ENCODE measurements at regions not wholly inside any gene's neighbourhood (a gene's known extent, or its start where the extent isn't known, plus 50 kb on each side); places are given as distances from the start of the nearest gene placed in this dataset.
"Not testable (repeated sequence)": the region's sequence is repeated elsewhere in the genome, so short reads cannot be mapped to it uniquely, and the experiment has no call there.

DNA sequence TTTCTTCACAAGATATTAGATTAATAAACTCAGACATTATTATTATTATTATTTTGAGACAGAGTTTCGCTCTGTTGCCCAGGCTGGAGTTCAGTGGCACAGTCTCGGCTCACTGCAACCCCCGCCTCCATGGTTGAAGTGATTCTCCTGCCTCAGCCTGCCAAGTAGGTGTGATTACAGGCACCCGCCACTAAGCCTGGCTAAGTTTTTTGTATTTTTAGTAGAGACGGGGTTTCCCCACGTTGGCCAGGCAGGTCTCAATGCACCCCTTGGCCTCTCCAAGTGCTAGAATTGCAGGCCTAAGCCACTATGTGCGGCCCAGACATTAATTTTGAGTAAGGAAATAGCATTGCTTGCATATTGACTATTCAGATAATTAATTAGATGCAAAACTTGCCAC is 554.9 kb upstream of the LRFN5 start:
- DNase-seq: no peak

- DNase-seq: no peak
Observed at GRCh38 chr14:41047763-41048162, 558.9 kb upstream of the LRFN5 start.

DNA sequence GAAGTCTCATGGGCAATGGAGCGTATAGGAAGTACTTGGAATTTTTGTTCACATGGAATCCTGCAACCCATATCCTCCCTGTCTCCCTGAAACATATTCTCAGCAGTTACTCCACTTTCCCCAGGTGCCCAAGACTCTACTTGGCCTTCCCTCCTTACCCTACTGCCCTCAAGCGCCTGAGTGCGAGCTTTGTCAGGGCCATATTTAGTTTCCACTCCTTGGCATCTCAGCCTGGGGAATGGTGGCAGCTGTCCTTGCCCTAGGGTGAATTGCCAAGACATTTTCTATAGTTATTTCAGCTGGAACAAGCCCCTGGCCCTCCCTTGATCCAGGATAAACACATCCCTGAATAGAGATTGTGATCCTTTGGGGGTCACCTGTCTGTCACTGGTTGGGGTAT is 569.3 kb upstream of the LRFN5 start:
- DNase-seq: no peak

DNA sequence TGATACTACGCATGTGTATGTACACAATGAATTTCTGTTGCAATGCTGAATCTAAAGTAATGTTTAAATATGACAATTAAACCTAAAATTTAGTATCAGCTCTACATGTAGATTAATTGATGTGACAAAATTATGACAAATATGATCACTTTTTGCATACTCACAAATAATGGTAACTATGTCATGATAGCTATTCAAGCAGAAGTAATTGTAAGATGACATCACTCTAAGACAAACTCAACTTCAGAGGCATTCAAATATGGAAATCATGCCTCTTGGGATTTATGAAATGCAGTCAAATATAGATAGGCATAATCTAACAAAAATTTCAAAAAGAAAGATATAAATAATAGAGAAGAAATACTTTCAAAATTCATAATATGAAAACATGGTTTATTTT is 571.7 kb upstream of the LRFN5 start:
- DNase-seq: no peak

GRCh38 chr14:41022932-41023331 is 583.7 kb upstream of the LRFN5 start:
- DNase-seq: no peak

- DNase-seq: no peak
Observed at GRCh38 chr14:41016213-41016612, 590.5 kb upstream of the LRFN5 start.

DNA sequence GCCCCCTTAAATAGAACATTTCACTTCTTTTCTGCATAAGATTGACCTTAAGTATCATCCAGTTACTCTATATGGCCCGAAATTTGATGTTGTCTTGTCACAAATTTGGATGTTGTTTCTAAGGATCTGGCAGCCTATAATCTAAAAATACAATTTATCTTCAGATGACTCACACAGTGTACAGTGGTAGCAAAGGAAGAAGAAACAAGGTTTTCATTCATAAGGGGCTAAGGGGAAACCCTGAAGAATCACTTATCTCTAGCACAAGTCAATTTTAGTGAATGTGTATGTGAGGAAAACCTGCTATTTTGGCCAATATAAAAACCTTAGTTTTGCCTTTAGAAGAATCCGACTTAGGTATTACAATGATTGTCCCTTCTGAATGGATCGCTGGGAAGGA is 606.3 kb upstream of the LRFN5 start:
- DNase-seq: no peak

- DNase-seq: no peak
Observed at GRCh38 chr14:40989260-40989659, 617.4 kb upstream of the LRFN5 start.

GRCh38 chr14:40987481-40987880 is 619.2 kb upstream of the LRFN5 start:
- DNase-seq: no peak

DNA sequence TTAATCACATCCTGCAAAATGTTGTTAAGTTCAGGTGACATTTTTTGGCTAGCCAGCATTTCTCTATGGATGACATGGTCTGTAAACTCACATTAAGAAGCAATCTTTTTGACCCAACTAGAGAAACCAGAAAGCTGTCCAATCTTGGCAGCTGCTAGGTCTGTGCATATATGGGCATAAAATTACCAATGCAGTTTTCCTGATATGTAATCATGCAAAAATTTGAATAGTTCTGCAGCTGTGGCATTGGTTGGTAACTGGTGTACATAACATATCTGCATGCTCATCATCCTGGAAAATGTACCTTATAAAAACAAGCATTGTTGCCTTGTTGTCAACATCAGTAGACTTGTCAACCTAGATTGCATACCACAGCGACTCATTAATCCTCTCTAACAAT is 620.0 kb upstream of the LRFN5 start:
- no peak for DNase-seq

GRCh38 chr14:40985584-40985983 is 621.1 kb upstream of the LRFN5 start:
- no peak for DNase-seq

DNA sequence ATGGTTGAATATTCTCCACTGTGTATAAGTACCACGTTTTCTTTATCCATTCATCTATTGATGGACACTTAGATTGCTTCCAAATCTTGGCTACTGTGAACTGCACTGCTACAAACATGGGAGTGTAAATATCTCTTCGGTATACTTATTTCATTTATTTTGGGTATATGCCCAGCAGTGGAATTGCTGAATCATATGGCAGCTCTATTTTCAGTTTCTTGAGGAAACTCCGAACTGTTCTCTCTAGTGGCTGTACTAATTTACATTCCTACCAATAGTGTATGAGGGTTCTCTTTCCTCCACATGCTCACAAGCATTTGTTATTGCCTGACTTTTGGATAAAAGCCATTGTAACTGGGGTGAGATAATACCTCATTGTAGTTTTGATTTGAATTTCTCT is 623.1 kb upstream of the LRFN5 start:
- no peak for DNase-seq

DNA sequence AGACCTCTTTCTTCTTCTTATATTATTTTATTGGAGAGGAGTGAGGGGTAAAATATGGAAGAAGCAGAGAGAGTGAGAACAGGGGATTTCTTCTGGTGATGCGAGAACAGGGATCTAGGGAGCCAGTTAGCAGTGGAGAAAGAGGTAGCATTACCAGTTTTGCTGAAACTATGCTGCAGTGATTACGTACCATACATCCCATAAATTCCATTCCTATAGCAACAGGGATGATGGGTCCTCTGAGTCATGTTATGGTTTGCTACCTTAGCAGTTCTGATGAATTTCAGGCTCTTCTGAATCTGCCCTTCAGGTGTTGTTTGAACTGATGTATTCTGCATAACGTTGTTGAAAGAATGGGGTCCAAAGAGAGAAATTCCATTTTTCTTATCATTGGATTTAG is 625.4 kb upstream of the LRFN5 start:
- DNase-seq: no peak

- DNase-seq: not testable (repeated sequence)
Observed at GRCh38 chr14:40960257-40960656, 646.4 kb upstream of the LRFN5 start.

DNA sequence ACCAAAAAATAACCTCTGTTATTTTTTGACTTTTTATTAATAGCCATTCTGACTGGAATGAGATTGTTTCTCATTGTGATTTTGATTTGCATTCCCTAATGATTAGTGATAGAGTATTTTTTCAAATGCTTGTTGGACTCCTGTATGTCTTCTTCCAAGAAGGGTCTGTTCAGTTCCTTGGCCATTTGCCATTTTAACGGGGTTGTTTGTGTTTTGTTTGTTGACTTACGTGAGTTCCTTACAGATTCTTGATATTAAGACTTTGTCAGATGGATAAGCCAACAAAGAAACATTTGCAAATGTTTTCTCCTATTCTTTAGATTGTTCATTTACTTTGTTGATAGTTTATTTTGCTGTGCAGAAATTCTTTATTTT is 651.6 kb upstream of the LRFN5 start:
- DNase-seq: no peak

- not testable (repeated sequence) for DNase-seq
Observed at GRCh38 chr14:40954448-40955130, 652.1 kb upstream of the LRFN5 start.

- no peak for DNase-seq
Observed at GRCh38 chr14:40944521-40944920, 662.2 kb upstream of the LRFN5 start.

DNA sequence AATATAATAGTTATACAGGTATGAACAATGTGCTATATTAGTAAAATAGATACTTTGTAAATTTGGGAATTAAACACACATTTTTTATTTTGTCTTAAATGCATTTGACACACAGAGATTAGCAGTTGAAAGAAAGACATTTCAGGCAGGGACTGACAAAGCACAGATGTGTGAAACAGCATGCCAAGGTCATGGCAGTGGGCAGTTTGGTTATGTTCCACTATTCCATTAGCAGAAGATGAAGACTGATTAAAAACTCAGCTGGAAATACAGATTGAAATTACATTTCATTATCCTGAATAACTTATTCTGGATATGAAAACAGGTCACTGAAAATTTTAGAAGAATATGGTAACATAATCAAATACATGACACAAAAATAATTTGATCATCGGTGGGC is 669.8 kb upstream of the LRFN5 start:
- no peak for DNase-seq

DNA sequence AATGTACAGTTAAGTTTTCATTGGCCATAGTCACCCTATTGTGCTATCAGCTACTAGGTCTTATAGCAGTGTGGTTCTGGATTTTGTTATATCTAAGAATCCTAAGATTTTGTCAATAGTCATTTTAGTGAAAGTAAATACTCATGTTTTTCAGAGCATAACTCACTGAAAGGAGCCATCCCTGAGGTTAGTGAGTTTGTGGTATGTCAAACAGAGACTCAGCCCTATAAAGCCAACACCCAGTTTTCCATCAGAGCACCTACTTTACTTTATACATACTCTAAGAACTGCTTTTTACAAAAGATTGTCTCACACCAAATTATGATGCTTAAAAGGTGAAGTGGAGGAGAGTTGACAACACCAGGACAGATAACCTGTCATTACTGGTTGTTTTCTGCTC is 686.3 kb upstream of the LRFN5 start:
- DNase-seq: no peak

- no peak for DNase-seq
Observed at GRCh38 chr14:40911141-40911540, 695.5 kb upstream of the LRFN5 start.

DNA sequence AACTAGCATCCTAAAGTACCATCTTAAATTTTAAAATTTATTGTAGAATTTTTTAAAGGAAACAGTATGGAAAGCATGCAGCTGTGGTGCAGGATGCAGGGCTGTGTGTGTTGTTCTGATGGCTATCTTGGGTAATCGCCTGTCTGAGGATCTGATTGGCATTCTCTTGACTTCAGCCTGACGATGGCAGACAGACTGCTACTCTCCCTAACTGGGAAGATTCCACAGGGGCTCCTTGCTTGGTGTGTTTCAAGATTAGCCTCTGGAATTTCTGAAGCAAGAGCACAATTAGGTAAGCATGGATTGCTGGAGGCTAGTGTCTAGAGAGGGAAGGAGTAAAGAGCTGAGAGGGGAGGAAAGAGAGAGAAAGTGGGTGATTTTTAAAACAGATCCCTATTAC is 696.8 kb upstream of the LRFN5 start:
- no peak for DNase-seq

- DNase-seq: no peak
Observed at GRCh38 chr14:40903709-40904108, 703.0 kb upstream of the LRFN5 start.

GRCh38 chr14:40899435-40899834 is 707.2 kb upstream of the LRFN5 start:
- DNase-seq: no peak

DNA sequence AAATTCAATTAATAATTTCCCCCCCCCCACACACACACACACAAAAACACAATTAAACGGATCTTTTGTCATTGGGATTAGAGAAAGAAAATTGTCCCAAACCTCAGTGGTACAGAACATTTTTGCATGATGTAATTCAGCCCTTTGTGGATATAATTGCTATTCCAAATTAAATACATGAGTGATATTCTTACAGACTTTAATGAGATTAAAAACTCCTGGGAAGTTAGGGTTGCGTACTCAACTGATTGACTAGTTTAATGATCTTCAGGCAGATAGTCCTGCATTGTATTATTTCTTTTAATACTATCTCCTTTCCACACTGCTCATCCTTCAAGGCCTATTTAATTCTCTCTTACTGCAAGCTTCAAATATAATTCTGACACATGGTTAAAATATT is 711.8 kb upstream of the LRFN5 start:
- no peak for DNase-seq

DNA sequence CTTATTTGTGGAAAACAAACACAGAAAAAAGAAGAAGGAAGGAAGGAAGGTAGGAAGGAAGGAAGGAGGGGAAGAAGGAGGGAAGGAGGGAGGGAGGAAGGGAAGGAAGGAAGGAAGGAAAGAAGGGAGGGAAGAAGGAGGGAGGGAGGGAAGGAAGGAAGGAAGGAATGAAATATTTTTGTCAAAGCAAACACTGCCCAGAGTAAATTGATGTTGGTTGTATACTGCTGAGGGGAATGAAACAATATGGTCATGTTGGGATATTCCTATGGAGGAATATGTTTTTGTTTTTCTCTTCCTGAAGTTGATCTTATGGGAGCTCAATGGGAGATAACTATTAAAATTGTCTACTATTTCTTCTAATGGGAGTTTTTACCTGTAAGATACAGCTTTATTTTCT is 717.5 kb upstream of the LRFN5 start:
- DNase-seq: no peak

DNA sequence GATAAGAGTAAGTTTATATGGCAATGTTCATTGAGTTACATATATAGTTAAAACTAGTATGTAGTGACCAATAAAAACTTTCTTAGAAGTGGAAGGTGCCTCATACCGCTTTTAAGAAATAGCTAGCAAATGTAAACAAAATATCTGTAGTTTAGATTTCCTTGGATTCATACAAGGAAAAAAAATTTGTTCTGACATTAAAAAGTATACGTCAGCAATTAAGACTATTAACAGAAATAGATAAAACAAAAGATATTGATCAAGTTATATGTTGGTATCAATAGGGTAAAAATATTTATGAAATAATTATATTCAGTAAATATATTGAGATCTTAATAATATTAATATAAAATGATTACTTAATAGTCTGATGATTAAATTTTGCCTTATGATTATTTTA is 718.8 kb upstream of the LRFN5 start:
- no peak for DNase-seq

Data from midbrain (tissue), 1 donor.